ENCODE measurements at regions not wholly inside any gene's neighbourhood (a gene's known extent, or its start where the extent isn't known, plus 50 kb on each side); places are given as distances from the start of the nearest gene placed in this dataset.

DNA sequence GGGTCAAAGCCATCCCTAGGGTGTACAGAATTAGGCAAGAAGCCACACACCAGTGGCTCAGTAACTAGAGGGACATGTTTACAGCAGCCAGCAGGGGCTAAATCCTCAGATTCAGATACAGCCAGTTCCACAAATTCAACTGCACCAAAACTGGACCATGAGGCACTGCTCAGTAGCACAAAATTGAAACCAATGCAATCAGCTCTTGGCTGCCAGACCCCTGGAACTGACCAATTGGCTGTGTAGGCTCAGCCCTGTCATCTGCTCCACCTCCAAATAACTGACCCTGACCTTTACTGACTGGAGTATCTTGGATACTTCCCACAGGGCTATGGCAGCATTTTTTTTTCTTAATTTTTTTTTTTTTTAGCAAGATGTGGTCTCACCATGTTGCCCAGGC lies 226.5 kb downstream of the FOXO1 start:
- no peaks in the 10 kb centered on the region for H3K4me1 Mint-ChIP-seq
- ChIA-PET CTCF (no interaction called here), POLR2A (interaction anchor here (0.5 kb wide), 1 partner anchor 1419 kb away, joined by 4 read pairs; no protein-coding TSS in a partner anchor)
- no peak for ATAC-seq
- no peak overlapping the region for H3K27ac Mint-ChIP-seq
- no peaks in the 10 kb centered on the region for H3K27me3 Mint-ChIP-seq (ENCODE audit: low read depth)
- H3K36me3 Mint-ChIP-seq: no peaks in the 10 kb centered on the region
- no peak for DNase-seq (ENCODE audit: low spot score)
- H3K4me3 Mint-ChIP-seq: no peak overlapping the region
- no peak for TF ChIP-seq KAT7 (CRISPR knock-in tag; IDR thresholded peaks at IDR 0.05; ENCODE audit: borderline replicate concordance)
- no peak for TF ChIP-seq PRDM15 (CRISPR knock-in tag; IDR thresholded peaks at IDR 0.05)
- TF ChIP-seq FOXJ3 (CRISPR knock-in tag; IDR thresholded peaks at IDR 0.05; ENCODE audit: borderline replicate concordance): no peak
- TF ChIP-seq EMX1 (CRISPR knock-in tag; IDR thresholded peaks at IDR 0.05): no peak
- no peak for TF ChIP-seq SMAD4 (CRISPR knock-in tag; IDR thresholded peaks at IDR 0.05)
- H3K9me3 Mint-ChIP-seq: 0 out of 2 replicates have a peak, but pooled peaks cover 3% of the 10 kb centered on the region

DNA sequence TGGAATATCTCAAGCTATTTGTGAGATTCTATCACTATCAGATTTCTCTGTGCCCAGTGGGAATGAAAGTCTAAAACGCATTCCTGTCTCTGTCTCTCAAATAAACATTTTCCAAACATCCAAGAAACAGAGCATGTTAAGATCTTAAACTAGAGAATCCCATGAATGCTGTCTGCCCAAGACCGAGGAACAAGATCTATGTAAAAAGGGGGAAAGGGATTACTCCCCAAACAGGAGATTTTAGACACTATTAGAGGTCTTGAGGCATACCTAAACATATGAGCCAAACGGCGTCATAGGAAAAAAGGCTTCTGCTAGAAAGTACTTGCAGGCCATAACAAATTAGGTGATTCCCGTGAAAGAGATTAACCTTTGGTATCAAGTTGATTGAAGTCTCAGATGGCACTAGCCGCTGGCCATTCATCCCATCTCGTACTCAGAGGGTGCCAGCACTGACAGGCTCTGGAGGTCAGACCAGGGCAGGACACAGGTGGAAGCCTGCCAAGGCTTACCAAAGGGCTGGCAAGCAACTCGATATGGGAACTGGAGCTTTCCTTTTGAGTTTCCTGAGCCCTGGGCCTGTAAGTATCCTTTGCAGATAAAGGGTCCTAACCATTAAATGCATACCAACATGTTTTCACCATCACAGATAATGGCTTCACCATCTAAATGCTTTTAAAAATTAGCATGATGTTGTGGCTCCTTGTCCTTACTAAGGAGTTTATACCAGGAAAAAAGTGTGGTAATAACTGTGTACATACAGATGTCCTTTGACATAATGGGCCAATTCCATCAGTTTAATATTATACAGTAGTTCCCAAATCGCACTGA lies 225.2 kb downstream of the FOXO1 start:
- DNase-seq (ENCODE audit: low spot score): no peak
- TF ChIP-seq ZNF396 (CRISPR knock-in tag; IDR thresholded peaks at IDR 0.05; ENCODE audit: borderline replicate concordance): no peak
- no peak for TF ChIP-seq OVOL2 (CRISPR knock-in tag; IDR thresholded peaks at IDR 0.05; ENCODE audit: borderline replicate concordance)
- no peak for TF ChIP-seq ZNF423 (CRISPR knock-in tag; IDR thresholded peaks at IDR 0.05)
- TF ChIP-seq, protein P1, sequence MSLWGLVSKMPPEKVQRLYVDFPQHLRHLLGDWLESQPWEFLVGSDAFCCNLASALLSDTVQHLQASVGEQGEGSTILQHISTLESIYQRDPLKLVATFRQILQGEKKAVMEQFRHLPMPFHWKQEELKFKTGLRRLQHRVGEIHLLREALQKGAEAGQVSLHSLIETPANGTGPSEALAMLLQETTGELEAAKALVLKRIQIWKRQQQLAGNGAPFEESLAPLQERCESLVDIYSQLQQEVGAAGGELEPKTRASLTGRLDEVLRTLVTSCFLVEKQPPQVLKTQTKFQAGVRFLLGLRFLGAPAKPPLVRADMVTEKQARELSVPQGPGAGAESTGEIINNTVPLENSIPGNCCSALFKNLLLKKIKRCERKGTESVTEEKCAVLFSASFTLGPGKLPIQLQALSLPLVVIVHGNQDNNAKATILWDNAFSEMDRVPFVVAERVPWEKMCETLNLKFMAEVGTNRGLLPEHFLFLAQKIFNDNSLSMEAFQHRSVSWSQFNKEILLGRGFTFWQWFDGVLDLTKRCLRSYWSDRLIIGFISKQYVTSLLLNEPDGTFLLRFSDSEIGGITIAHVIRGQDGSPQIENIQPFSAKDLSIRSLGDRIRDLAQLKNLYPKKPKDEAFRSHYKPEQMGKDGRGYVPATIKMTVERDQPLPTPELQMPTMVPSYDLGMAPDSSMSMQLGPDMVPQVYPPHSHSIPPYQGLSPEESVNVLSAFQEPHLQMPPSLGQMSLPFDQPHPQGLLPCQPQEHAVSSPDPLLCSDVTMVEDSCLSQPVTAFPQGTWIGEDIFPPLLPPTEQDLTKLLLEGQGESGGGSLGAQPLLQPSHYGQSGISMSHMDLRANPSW (CRISPR knock-in tag; conservative IDR thresholded peaks at IDR 0.05; ENCODE audit: low read depth): no peak
- TF ChIP-seq MLX (CRISPR knock-in tag; IDR thresholded peaks at IDR 0.05): no peak
- TF ChIP-seq SP1 (CRISPR knock-in tag; conservative IDR thresholded peaks at IDR 0.05): no peak
- TF ChIP-seq, protein P2, sequence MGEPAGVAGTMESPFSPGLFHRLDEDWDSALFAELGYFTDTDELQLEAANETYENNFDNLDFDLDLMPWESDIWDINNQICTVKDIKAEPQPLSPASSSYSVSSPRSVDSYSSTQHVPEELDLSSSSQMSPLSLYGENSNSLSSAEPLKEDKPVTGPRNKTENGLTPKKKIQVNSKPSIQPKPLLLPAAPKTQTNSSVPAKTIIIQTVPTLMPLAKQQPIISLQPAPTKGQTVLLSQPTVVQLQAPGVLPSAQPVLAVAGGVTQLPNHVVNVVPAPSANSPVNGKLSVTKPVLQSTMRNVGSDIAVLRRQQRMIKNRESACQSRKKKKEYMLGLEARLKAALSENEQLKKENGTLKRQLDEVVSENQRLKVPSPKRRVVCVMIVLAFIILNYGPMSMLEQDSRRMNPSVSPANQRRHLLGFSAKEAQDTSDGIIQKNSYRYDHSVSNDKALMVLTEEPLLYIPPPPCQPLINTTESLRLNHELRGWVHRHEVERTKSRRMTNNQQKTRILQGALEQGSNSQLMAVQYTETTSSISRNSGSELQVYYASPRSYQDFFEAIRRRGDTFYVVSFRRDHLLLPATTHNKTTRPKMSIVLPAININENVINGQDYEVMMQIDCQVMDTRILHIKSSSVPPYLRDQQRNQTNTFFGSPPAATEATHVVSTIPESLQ (CRISPR knock-in tag; IDR thresholded peaks at IDR 0.05): no peak
- TF ChIP-seq PREB (CRISPR knock-in tag; IDR thresholded peaks at IDR 0.05; ENCODE audit: borderline replicate concordance): no peak
- TF ChIP-seq FOXP4 (CRISPR knock-in tag; IDR thresholded peaks at IDR 0.05): no peak
- CTCF ChIA-PET: no interaction called here
- POLR2A ChIA-PET: no interaction called here
- peaks cover under 1% of the 10 kb centered on the region for H3K36me3 Mint-ChIP-seq
- peaks cover 1% of the 10 kb centered on the region for H3K9me3 Mint-ChIP-seq
- no peak overlapping the region for H3K4me3 Mint-ChIP-seq
- H3K27me3 Mint-ChIP-seq (ENCODE audit: low read depth): no peaks in the 10 kb centered on the region
- H3K4me1 Mint-ChIP-seq: peaks cover 4% of the 10 kb centered on the region
- no peak overlapping the region for H3K27ac Mint-ChIP-seq
- ATAC-seq: no peak
